WTC11 (cell line): ENCODE measurements at regions not wholly inside any gene's neighbourhood (a gene's known extent, or its start where the extent isn't known, plus 50 kb on each side); places are given as distances from the start of the nearest gene placed in this dataset.

Experiments used
- ATAC-seq: fragments of 200-7000 bp; cut with Tn5 transposase; 2 replicates; pipeline ENCODE4 v1.10.0; 2021; ENCODE audit warnings: mild to moderate bottlenecking, moderate library complexity
- CTCF ChIA-PET: fragments of 300-600 bp; sonication (Branson Sonifier 250); formaldehyde crosslinking; loops from one replicate; lab custom pipeline; 2021; ENCODE audit warnings: antibody characterized with exemption; lab: Charles Lee
- POLR2A ChIA-PET: fragments of 350-600 bp; sonication (Branson Sonifier 250); formaldehyde crosslinking; loops from one replicate; lab custom pipeline; 2021; ENCODE audit warnings: antibody characterized with exemption; lab: Charles Lee
- DNase-seq: peaks from one replicate; pipeline ENCODE4 v3.0.0; 2021; ENCODE audit warnings: low spot score
- H3K27ac Mint-ChIP-seq: 2 replicates; pipeline ENCODE4 v1.8.0; 2021; ENCODE audit warnings: mixed read lengths
- H3K27me3 Mint-ChIP-seq: 2 replicates; pipeline ENCODE4 v1.8.0; 2021; ENCODE audit warnings: low read depth, mild to moderate bottlenecking, moderate library complexity, mixed read lengths
- H3K36me3 Mint-ChIP-seq: 2 replicates; pipeline ENCODE4 v1.8.0; 2021; ENCODE audit warnings: mixed read lengths
- H3K4me1 Mint-ChIP-seq: 2 replicates; pipeline ENCODE4 v1.8.0; 2022; ENCODE audit warnings: mixed read lengths
- H3K4me3 Mint-ChIP-seq: 2 replicates; pipeline ENCODE4 v1.8.0; 2021; ENCODE audit warnings: mild to moderate bottlenecking, moderate library complexity, mixed read lengths
- H3K9me3 Mint-ChIP-seq: 2 replicates; pipeline ENCODE4 v1.8.0; 2021; ENCODE audit warnings: mixed read lengths
- ATF3 ChIP-seq: sonication (generic); formaldehyde crosslinking; conservative IDR thresholded peaks from 2 replicates; pipeline ENCODE4 v1.8.1; 2022; ENCODE audit warnings: mild to moderate bottlenecking, missing genetic modification reagents
- CDX4 ChIP-seq: fragments of 250-450 bp; sonication (Bioruptor Pico); IDR thresholded peaks from 2 replicates; pipeline ENCODE4 v1.9.0; 2021; ENCODE audit warnings: moderate library complexity, mild to moderate bottlenecking, inconsistent platforms, borderline replicate concordance
- CREM ChIP-seq: sonication (generic); formaldehyde crosslinking; IDR thresholded peaks from 2 replicates; pipeline ENCODE4 v1.8.1; 2022; ENCODE audit warnings: mild to moderate bottlenecking, missing genetic modification reagents, moderate library complexity
- E2F1 ChIP-seq: sonication (generic); formaldehyde crosslinking; IDR thresholded peaks from 2 replicates; pipeline ENCODE4 v1.8.0; 2022; ENCODE audit warnings: mild to moderate bottlenecking, missing genetic modification reagents
- E2F4 ChIP-seq: sonication (generic); formaldehyde crosslinking; IDR thresholded peaks from 2 replicates; pipeline ENCODE4 v1.8.1; 2022; ENCODE audit warnings: low read depth, mild to moderate bottlenecking, moderate library complexity, missing genetic modification reagents, borderline replicate concordance
- FOXJ3 ChIP-seq: sonication (generic); formaldehyde crosslinking; IDR thresholded peaks from 2 replicates; pipeline ENCODE4 v1.9.0; 2021; ENCODE audit warnings: missing genetic modification reagents, mild to moderate bottlenecking, borderline replicate concordance
- JUN ChIP-seq: sonication (generic); formaldehyde crosslinking; IDR thresholded peaks from 2 replicates; pipeline ENCODE4 v1.8.0; 2023; ENCODE audit warnings: mild to moderate bottlenecking, missing genetic modification reagents
- MYBL2 ChIP-seq: sonication (generic); formaldehyde crosslinking; IDR thresholded peaks from 2 replicates; pipeline ENCODE4 v1.8.1; 2023; ENCODE audit warnings: mild to moderate bottlenecking, moderate library complexity, missing genetic modification reagents
- NFATC4 ChIP-seq: fragments of 250-450 bp; sonication (Bioruptor Pico); IDR thresholded peaks from 2 replicates; pipeline ENCODE4 v1.9.0; 2021; ENCODE audit warnings: mild to moderate bottlenecking
- NR1H2 ChIP-seq: sonication (generic); formaldehyde crosslinking; IDR thresholded peaks from 2 replicates; pipeline ENCODE4 v1.9.0; 2021; ENCODE audit warnings: mild to moderate bottlenecking, moderate library complexity, missing genetic modification reagents
- PRDM15 ChIP-seq: sonication (generic); formaldehyde crosslinking; IDR thresholded peaks from 2 replicates; pipeline ENCODE4 v1.8.0; 2022; ENCODE audit warnings: missing genetic modification reagents
- PREB ChIP-seq: sonication (generic); formaldehyde crosslinking; IDR thresholded peaks from 2 replicates; pipeline ENCODE4 v1.8.1; 2022; ENCODE audit warnings: mild to moderate bottlenecking, missing genetic modification reagents, moderate library complexity, borderline replicate concordance
- PRRX2 ChIP-seq: fragments of 250-450 bp; sonication (Bioruptor Pico); IDR thresholded peaks from 2 replicates; pipeline ENCODE4 v1.8.0; 2021; ENCODE audit warnings: mild to moderate bottlenecking
- RORB ChIP-seq: fragments of 250-450 bp; sonication (Bioruptor Pico); IDR thresholded peaks from 2 replicates; pipeline ENCODE4 v1.9.0; 2021; ENCODE audit warnings: mild to moderate bottlenecking
- SMAD4 ChIP-seq: sonication (generic); formaldehyde crosslinking; IDR thresholded peaks from 2 replicates; pipeline ENCODE4 v1.8.0; 2022; ENCODE audit warnings: mild to moderate bottlenecking, missing genetic modification reagents
- SP1 ChIP-seq: sonication (generic); formaldehyde crosslinking; conservative IDR thresholded peaks from 2 replicates; pipeline ENCODE4 v1.8.1; 2022; ENCODE audit warnings: missing genetic modification reagents
- STAT6 ChIP-seq: sonication (generic); formaldehyde crosslinking; conservative IDR thresholded peaks from 2 replicates; pipeline ENCODE4 v1.8.1; 2023; ENCODE audit warnings: mild to moderate bottlenecking, low read depth, missing genetic modification reagents, moderate library complexity
- TEAD4 ChIP-seq: sonication (generic); formaldehyde crosslinking; IDR thresholded peaks from 2 replicates; pipeline ENCODE4 v1.8.0; 2022; ENCODE audit warnings: mild to moderate bottlenecking, missing genetic modification reagents
- USF2 ChIP-seq: sonication (generic); formaldehyde crosslinking; IDR thresholded peaks from 2 replicates; pipeline ENCODE4 v1.8.1; 2023; ENCODE audit warnings: mild to moderate bottlenecking, missing genetic modification reagents, moderate library complexity
- ZNF121 ChIP-seq: sonication (generic); formaldehyde crosslinking; IDR thresholded peaks from 2 replicates; pipeline ENCODE4 v1.8.0; 2023; ENCODE audit warnings: missing genetic modification reagents
- ZNF512 ChIP-seq: sonication (generic); formaldehyde crosslinking; IDR thresholded peaks from 2 replicates; pipeline ENCODE4 v1.8.1; 2022; ENCODE audit warnings: missing genetic modification reagents, borderline replicate concordance

GRCh38 chr2:19027626-19028025 is 330.8 kb downstream of the OSR1 start:
- no peak for TF ChIP-seq SMAD4
- TF ChIP-seq USF2: no peak
- no peak for TF ChIP-seq NR1H2
- TF ChIP-seq NFATC4: no peak
- TF ChIP-seq E2F4 (CRISPR knock-in tag): no peak
- no peak for TF ChIP-seq JUN (CRISPR knock-in tag)
- TF ChIP-seq PRRX2 (CRISPR knock-in tag): no peak
- TF ChIP-seq CDX4 (CRISPR knock-in tag): no peak
- TF ChIP-seq PREB (CRISPR knock-in tag): no peak
- TF ChIP-seq TEAD4 (CRISPR knock-in tag): no peak
- no peak for TF ChIP-seq CREM (CRISPR knock-in tag)
- TF ChIP-seq ATF3: no peak
- TF ChIP-seq PRDM15: no peak
- no peak for TF ChIP-seq FOXJ3 (CRISPR knock-in tag)
- no peak for TF ChIP-seq ZNF121 (CRISPR knock-in tag)
- TF ChIP-seq MYBL2: no peak
- no peak for TF ChIP-seq E2F1 (CRISPR knock-in tag)
- ChIA-PET POLR2A (no interaction called here), CTCF (no interaction called here)
- no peaks in the 10 kb centered on the region for H3K9me3 Mint-ChIP-seq
- H3K27me3 Mint-ChIP-seq: no peaks in the 10 kb centered on the region
- no peak overlapping the region for H3K27ac Mint-ChIP-seq
- H3K4me3 Mint-ChIP-seq: no peak overlapping the region
- H3K36me3 Mint-ChIP-seq: no peaks in the 10 kb centered on the region
- ATAC-seq: no peak
- no peak for DNase-seq
- H3K4me1 Mint-ChIP-seq: peaks cover 9% of the 10 kb centered on the region

- H3K4me1 Mint-ChIP-seq: peaks cover 9% of the 10 kb centered on the region
- no peak overlapping the region for H3K4me3 Mint-ChIP-seq
- ATAC-seq: no peak
- H3K27ac Mint-ChIP-seq: no peak overlapping the region
- no peak for DNase-seq
- no peaks in the 10 kb centered on the region for H3K36me3 Mint-ChIP-seq
- H3K27me3 Mint-ChIP-seq: no peaks in the 10 kb centered on the region
- CTCF ChIA-PET: no interaction called here
- no peaks in the 10 kb centered on the region for H3K9me3 Mint-ChIP-seq
- POLR2A ChIA-PET: no interaction called here
- no peak for TF ChIP-seq RORB (CRISPR knock-in tag)
- no peak for TF ChIP-seq ZNF512 (CRISPR knock-in tag)
- TF ChIP-seq STAT6 (CRISPR knock-in tag): no peak
- no peak for TF ChIP-seq SP1 (CRISPR knock-in tag)
Observed at GRCh38 chr2:19026261-19026660, 332.2 kb downstream of the OSR1 start.
